HG03565 (cell line): ENCODE measurements at regions not wholly inside any gene's neighbourhood (a gene's known extent, or its start where the extent isn't known, plus 50 kb on each side); places are given as distances from the start of the nearest gene placed in this dataset.
"Not testable (repeated sequence)": the region's sequence is repeated elsewhere in the genome, so short reads cannot be mapped to it uniquely, and the experiment has no call there.

Experiments
- ATAC-seq: cut with Tn5 transposase; IDR thresholded peaks from one replicate; pipeline ENCODE4 v1.9.1; 2021; ENCODE audit warnings: mild to moderate bottlenecking, moderate library complexity; ENCODE audit not compliant: unreplicated experiment

DNA sequence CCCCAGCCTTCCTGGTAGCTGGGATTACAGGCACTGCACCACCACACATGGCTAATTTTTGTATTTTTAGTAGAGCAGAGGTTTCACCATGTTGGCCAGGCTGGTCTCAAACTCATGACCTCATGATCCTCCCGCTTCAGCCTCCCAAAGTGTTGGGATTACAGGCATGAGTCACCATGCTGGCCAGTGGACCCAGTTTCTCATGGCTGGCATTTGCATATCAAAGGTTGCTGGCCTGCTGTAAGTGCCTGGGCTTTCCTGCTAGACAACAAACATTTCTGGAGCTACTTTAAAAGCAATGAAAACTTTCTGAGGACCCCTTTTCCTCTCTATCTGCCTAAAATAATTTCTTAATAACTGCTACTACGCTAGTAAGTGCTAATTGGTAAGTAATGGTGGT, 228.2 kb downstream of the PCDH10 start:
- no peak for ATAC-seq

DNA sequence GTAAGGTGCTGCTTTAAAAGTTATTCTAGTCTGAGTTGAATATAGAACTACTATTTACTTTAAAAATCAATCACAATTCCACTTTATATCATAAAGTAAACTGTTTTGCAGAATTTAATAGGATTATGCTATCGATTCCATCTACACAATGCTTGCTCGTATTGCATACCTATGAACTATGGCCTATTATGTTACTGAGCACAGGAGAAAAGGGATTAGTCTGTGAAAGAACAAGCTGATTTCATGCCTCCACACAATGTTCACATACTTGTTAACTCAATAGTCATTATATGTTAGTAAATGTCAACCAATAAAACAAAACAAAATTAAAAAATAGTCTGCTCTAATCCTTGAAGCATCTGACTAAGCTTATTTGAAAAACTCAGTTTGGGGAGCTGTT, 223.6 kb downstream of the PCDH10 start:
- no peak for ATAC-seq

DNA sequence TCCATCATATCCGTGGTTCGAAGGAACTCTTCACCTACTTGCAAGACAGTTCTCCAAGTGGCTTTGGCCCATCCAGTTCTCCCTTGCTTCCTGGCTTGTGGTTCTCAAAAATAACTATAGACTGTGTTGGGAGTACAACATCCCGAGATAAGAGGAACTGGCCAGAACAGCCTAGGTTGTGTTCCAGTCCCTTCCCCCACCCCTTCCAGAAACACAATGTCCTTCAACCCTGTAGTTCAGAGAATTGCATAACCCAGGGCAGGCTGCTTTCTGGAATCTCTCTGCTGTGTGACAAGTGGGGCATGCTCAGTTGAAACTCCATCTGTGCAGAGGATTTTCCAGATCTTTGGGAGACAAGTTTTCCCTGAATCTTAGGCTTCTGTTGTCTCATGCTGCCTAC, 206.5 kb downstream of the PCDH10 start:
- no peak for ATAC-seq

GRCh38 chr4:133347409-133347808, 198.3 kb downstream of the PCDH10 start:
- ATAC-seq: no peak

GRCh38 chr4:133324491-133324890, 175.4 kb downstream of the PCDH10 start:
- no peak for ATAC-seq

DNA sequence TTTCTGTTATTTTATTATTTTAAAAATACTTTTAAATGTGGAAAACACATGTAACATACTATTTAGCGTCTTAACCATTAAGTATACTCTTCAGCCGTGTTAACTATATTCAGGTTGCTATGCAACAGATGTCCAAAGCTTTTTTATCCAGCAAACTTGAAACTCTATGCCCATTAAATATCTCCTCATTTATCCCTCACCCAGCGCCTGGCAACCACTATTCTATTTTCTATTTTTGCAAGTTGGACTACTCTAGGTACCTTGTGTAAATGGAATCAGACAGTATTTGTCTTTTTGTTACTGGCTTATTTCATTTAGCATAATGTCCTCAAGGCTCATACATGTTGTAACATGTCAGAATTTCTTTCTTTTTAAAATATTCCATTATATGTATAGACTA, 174.6 kb downstream of the PCDH10 start:
- ATAC-seq: no peak

- ATAC-seq: peak; percentile 95
Measured at GRCh38 chr4:133320576-133321170, 171.6 kb downstream of the PCDH10 start.

- ATAC-seq: no peak
Measured at GRCh38 chr4:133316909-133317308, 167.8 kb downstream of the PCDH10 start.

DNA sequence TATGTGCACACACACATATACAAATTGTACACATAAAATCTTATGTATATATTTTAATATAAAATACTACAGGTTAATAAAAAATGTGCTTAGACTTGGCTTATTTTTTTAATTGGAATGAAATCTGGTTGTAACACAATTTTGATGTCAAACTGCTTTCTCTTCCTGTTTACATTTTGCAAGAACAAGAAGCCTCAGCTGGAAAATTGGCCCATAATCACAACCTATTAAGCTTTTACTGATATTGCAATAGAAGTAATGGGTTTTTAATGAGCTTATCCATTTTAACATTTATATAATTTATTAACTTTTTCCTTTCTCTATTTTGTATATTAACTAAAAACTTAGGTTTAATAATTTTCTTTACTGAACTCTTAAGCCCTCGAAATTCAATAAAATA, 165.9 kb downstream of the PCDH10 start:
- ATAC-seq: no peak

GRCh38 chr4:133287396-133287795, 138.3 kb downstream of the PCDH10 start:
- ATAC-seq: no peak

- ATAC-seq: no peak
Measured at GRCh38 chr4:133278591-133278990, 129.5 kb downstream of the PCDH10 start.

DNA sequence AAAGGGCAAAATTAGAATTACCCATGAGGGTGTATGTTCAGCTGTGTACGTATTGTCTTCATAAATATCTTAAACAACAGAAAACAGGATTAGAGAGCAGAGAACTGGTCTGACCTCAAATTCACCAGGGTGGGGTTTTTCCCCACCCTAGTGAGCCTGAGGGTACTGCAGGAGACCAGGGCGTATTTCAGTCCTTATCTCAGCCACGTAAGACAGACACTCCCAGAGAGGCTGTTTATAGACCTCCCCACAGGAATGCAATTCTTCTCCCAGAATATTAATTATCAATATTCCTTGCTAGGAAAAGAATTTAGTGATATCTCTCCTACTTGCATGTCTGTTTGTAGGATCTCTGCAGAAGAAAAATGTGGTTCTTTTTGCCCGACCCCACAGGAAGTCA, 128.8 kb downstream of the PCDH10 start:
- not testable (repeated sequence) for ATAC-seq

DNA sequence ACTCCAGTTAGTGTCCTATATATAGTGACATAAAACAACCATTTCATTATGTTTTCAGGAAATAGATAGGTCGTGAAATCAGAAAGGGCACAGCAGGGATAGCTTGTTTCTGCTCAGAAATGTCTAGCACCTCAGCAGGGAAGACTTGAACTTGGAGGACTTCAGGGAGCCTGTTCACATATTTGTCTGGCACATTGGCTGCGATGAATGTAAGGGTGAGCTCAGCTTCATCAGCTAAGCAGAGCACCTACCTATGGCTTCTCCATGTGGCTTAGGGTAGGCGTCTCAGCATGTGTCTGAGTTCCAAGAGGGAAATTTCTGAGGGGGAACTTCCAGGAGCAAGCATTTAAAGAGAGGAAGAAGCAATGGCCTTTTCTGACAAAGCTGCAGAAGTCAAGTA, 126.2 kb downstream of the PCDH10 start:
- ATAC-seq: no peak

DNA sequence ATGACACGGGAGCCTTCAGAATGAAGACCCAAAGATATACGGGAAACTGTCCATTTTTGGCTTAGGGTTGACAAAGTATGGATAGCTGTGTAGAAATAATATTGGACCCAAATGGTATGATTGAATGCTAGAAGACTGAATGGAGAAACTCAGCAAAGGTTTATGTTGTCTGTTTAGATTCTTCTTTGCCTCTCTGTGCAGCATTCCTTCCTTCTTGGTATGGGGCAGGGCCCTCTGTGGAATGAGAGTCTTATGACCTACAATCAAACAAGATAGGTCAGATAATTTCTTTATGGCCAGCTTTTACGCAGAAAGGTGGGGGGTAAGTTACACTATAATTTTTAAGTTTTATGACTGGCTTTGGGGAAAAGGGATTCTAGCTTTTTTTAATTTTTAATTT, 124.3 kb downstream of the PCDH10 start:
- no peak for ATAC-seq

GRCh38 chr4:133270021-133270570, 121.0 kb downstream of the PCDH10 start:
- no peak for ATAC-seq

DNA sequence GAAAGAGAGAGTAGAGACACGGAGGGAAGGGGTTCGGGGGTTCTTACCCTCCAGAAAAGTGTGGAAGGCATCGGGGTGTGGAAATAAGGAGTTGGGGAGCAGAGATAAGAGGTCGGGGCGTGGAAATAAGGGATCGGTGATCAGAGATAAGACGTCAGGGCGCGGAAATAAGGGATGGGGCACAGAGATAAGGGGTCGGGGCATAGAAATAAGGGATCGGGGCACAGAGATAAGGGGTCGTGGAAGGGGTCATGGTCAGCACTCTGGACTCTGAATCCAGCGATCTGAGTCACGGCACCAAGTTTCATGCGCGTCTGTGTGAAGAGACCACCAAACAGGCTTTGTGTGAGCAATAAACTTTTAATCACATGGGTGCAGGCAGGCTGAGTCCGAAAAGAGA, 119.1 kb downstream of the PCDH10 start:
- no peak for ATAC-seq

- not testable (repeated sequence) for ATAC-seq
Measured at GRCh38 chr4:133267506-133267905, 118.4 kb downstream of the PCDH10 start.

- ATAC-seq: not testable (repeated sequence)
Measured at GRCh38 chr4:133266966-133267365, 117.9 kb downstream of the PCDH10 start.

GRCh38 chr4:133264251-133264650, 115.2 kb downstream of the PCDH10 start:
- not testable (repeated sequence) for ATAC-seq

- no peak for ATAC-seq
Measured at GRCh38 chr4:133263104-133263503, 114.0 kb downstream of the PCDH10 start.

- ATAC-seq: no peak
Measured at GRCh38 chr4:133247861-133248260, 98.8 kb downstream of the PCDH10 start.

- ATAC-seq: no peak
Measured at GRCh38 chr4:133245226-133245625, 96.1 kb downstream of the PCDH10 start.
